DMS 273 treated with DMSO at 0.1 percent for 48 hours (cell line): ENCODE measurements at regions not wholly inside any gene's neighbourhood (a gene's known extent, or its start where the extent isn't known, plus 50 kb on each side); places are given as distances from the start of the nearest gene placed in this dataset.

Source experiments
- DNase-seq: peaks from one replicate; lab custom pipeline; 2025; lab: John Stamatoyannopoulos, UW

- no peak for DNase-seq
These were observed 469.7 kb downstream of the PRELID2 start for GRCh38 chr5:145365464-145365863.

GRCh38 chr5:145362266-145362665 is 472.9 kb downstream of the PRELID2 start:
- DNase-seq = no peak

GRCh38 chr5:145360936-145361335 is 474.2 kb downstream of the PRELID2 start:
- DNase-seq = no peak

GRCh38 chr5:145350513-145350912 is 484.6 kb downstream of the PRELID2 start:
- DNase-seq = no peak

GRCh38 chr5:145347026-145347616 is 488.0 kb downstream of the PRELID2 start:
- no peak for DNase-seq

GRCh38 chr5:145345511-145346287 is 489.4 kb downstream of the PRELID2 start:
- no peak for DNase-seq

GRCh38 chr5:145341842-145342241 is 493.3 kb downstream of the PRELID2 start:
- DNase-seq = no peak

GRCh38 chr5:145340099-145340498 is 495.0 kb downstream of the PRELID2 start:
- no peak for DNase-seq

- DNase-seq = no peak
These were observed 510.2 kb downstream of the PRELID2 start for GRCh38 chr5:145324767-145325479.

- no peak for DNase-seq
These were observed 511.0 kb downstream of the PRELID2 start for GRCh38 chr5:145324101-145324500.

GRCh38 chr5:145316282-145316681 is 518.9 kb downstream of the PRELID2 start:
- no peak for DNase-seq

- no peak for DNase-seq
These were observed 527.2 kb downstream of the PRELID2 start for GRCh38 chr5:145307866-145308382.

GRCh38 chr5:145295236-145295835 is 539.8 kb downstream of the PRELID2 start:
- DNase-seq = no peak

GRCh38 chr5:145294331-145294730 is 540.8 kb downstream of the PRELID2 start:
- DNase-seq = no peak

GRCh38 chr5:145293716-145294115 is 541.4 kb downstream of the PRELID2 start:
- DNase-seq = no peak

- no peak for DNase-seq
These were observed 542.9 kb downstream of the PRELID2 start for GRCh38 chr5:145292278-145292677.

- DNase-seq = no peak
These were observed 551.9 kb downstream of the PRELID2 start for GRCh38 chr5:145283141-145283810.

GRCh38 chr5:145280806-145281205 is 554.3 kb downstream of the PRELID2 start:
- DNase-seq = no peak

- no peak for DNase-seq
These were observed 554.9 kb downstream of the PRELID2 start for GRCh38 chr5:145280214-145280613.

- DNase-seq = no peak
These were observed 574.5 kb downstream of the PRELID2 start for GRCh38 chr5:145260670-145261069.

GRCh38 chr5:145247745-145248040 is 587.4 kb downstream of the PRELID2 start:
- no peak for DNase-seq
